ENCODE measurements at regions not wholly inside any gene's neighbourhood (a gene's known extent, or its start where the extent isn't known, plus 50 kb on each side); places are given as distances from the start of the nearest gene placed in this dataset.

- TF ChIP-seq POLR2A (IDR thresholded peaks at IDR 0.05) (no peak), CTCF (IDR thresholded peaks at IDR 0.05) (no peak), POLR2AphosphoS5 (IDR thresholded peaks at IDR 0.05) (no peak)
Measured at GRCh38 chr18:26780520-26781325, 84.8 kb downstream of the AQP4 start.
